Naive thymus-derived CD4-positive, alpha-beta T cell (primary cell): ENCODE measurements at regions not wholly inside any gene's neighbourhood (a gene's known extent, or its start where the extent isn't known, plus 50 kb on each side); places are given as distances from the start of the nearest gene placed in this dataset.
"Not testable (repeated sequence)": the region's sequence is repeated elsewhere in the genome, so short reads cannot be mapped to it uniquely, and the experiment has no call there.

Source experiments
- ATAC-seq: fragments of 150-1000 bp; cut with Tn5 transposase; 2 replicates; pipeline ENCODE4 v1.10.0; 2021; ENCODE audit warnings: mild to moderate bottlenecking, moderate library complexity
- CTCF ChIA-PET: fragments of 350-600 bp; sonication (Branson Sonifier 250); formaldehyde crosslinking; loops from one replicate; lab custom pipeline; 2021; ENCODE audit warnings: antibody characterized with exemption; lab: Charles Lee
- POLR2A ChIA-PET: fragments of 350-600 bp; sonication (Branson Sonifier 250); formaldehyde crosslinking; loops from one replicate; lab custom pipeline; 2021; ENCODE audit warnings: antibody characterized with exemption, inconsistent platforms; lab: Charles Lee
- DNase-seq, 9 donors: peaks; one replicate each; pipeline versions ENCODE4 v3.0.0 to v3.0.0-alpha.2; 2020 to 2022; ENCODE audit warnings: mixed read lengths in 1 of 9
- H3K27ac ChIP-seq: one replicate; pipeline ENCODE4 v1.7.0; 2013; ENCODE audit warnings: mild to moderate bottlenecking, low read depth, low read length, moderate library complexity
- H3K27me3 ChIP-seq, 2 donors: one replicate each; pipeline ENCODE4 v1.7.0; 2013; ENCODE audit warnings: low read length in 2 of 2, mild to moderate bottlenecking in 2 of 2, moderate library complexity in 2 of 2; ENCODE audit not compliant: control insufficient read depth in 2 of 2, insufficient read depth in 2 of 2
- H3K36me3 ChIP-seq, 3 experiments: 1 replicate in 2 of 3; 2 replicates in 1 of 3; pipeline ENCODE4 v1.7.0; 2013; ENCODE audit warnings: low read length in 3 of 3, mild to moderate bottlenecking in 3 of 3, moderate library complexity in 1 of 3; ENCODE audit not compliant: insufficient read depth in 3 of 3, control insufficient read depth in 2 of 3
- H3K4me1 ChIP-seq, 2 donors: one replicate each; pipeline ENCODE4 v1.7.0; 2013; ENCODE audit warnings: low read length in 2 of 2, mild to moderate bottlenecking in 2 of 2, moderate library complexity in 1 of 2; ENCODE audit not compliant: control insufficient read depth in 2 of 2, insufficient read depth in 2 of 2
- H3K4me3 ChIP-seq: 2 replicates; pipeline ENCODE4 v1.7.0; 2013; ENCODE audit warnings: mild to moderate bottlenecking, low read length
- H3K9me3 ChIP-seq, 3 experiments: 1 replicate in 2 of 3; 2 replicates in 1 of 3; pipeline ENCODE4 v1.7.0; 2013; ENCODE audit warnings: low read length in 3 of 3; ENCODE audit not compliant: control insufficient read depth in 2 of 3
- H3K27ac Mint-ChIP-seq, 9 donors: one replicate each; pipeline ENCODE4 v1.8.0; 2020 to 2022; ENCODE audit warnings: mixed read lengths in 9 of 9, mild to moderate bottlenecking in 8 of 9, moderate library complexity in 5 of 9, inconsistent platforms in 2 of 9
- H3K27me3 Mint-ChIP-seq, 5 donors: one replicate each; pipeline ENCODE4 v1.8.0; 2021 to 2022; ENCODE audit warnings: mixed read lengths in 5 of 5, mild to moderate bottlenecking in 1 of 5
- H3K36me3 Mint-ChIP-seq, 5 donors: one replicate each; pipeline ENCODE4 v1.8.0; 2020 to 2022; ENCODE audit warnings: mixed read lengths in 5 of 5, mild to moderate bottlenecking in 3 of 5, inconsistent platforms in 1 of 5
- H3K4me1 Mint-ChIP-seq, 7 donors: one replicate each; pipeline ENCODE4 v1.8.0; 2020 to 2022; ENCODE audit warnings: mixed read lengths in 7 of 7, mild to moderate bottlenecking in 3 of 7, inconsistent platforms in 1 of 7
- H3K4me3 Mint-ChIP-seq, 10 donors: one replicate each; pipeline ENCODE4 v1.8.0; 2020 to 2022; ENCODE audit warnings: mild to moderate bottlenecking in 10 of 10, mixed read lengths in 10 of 10, moderate library complexity in 6 of 10, inconsistent platforms in 2 of 10
- H3K9me3 Mint-ChIP-seq, 11 donors: one replicate each; pipeline ENCODE4 v1.8.0; 2020 to 2022; ENCODE audit warnings: mixed read lengths in 11 of 11, mild to moderate bottlenecking in 4 of 11, inconsistent platforms in 1 of 11, moderate library complexity in 1 of 11
- intact Hi-C, 2 donors: fragments of 100-400 bp; cut with micrococcal nuclease; formaldehyde crosslinking; loops; one replicate each; pipeline ENCODE4 v1.15.1; 2023

GRCh38 chr1:199946305-199947155 lies 81.0 kb upstream of the NR5A2 start:
- Mint-ChIP-seq H3K4me3 (no peak overlapping the region), H3K9me3 (peaks cover 0 to 2% (median 0%) of the 10 kb centered on the region in 11 donors), H3K27me3 (peaks cover 5 to 53% (median 21%) of the 10 kb centered on the region in 5 donors), H3K4me1 (peaks cover 0 to 7% (median 4%) of the 10 kb centered on the region in 7 donors), H3K36me3 (peaks cover 0 to 2% (median 0%) of the 10 kb centered on the region in 5 donors), H3K27ac (no peak overlapping the region)
- Histone ChIP-seq H3K4me3 (no peak overlapping the region), H3K9me3 (no peaks in the 10 kb centered on the region), H3K36me3 (no peaks in the 10 kb centered on the region), H3K4me1 (no peaks in the 10 kb centered on the region), H3K27me3 (peaks cover 0 to 5% of the 10 kb centered on the region in 2 donors), H3K27ac (no peak overlapping the region)
- ChIA-PET CTCF (interaction anchor here (0.6 kb wide), 1 partner anchor 375 kb away, joined by 6 read pairs; no protein-coding TSS in a partner anchor), POLR2A (no interaction called here)
- DNase-seq (no peak), ATAC-seq (no peak)
- intact Hi-C loops, result no loop called here

GRCh38 chr1:199948587-199949280 lies 78.8 kb upstream of the NR5A2 start:
- intact Hi-C loops, result no loop called here
- no peak overlapping the region for H3K27ac ChIP-seq
- no peak overlapping the region for H3K4me3 ChIP-seq
- ATAC-seq (no peak), DNase-seq (no peak)
- peaks cover 0 to 5% of the 10 kb centered on the region in 2 donors for H3K27me3 ChIP-seq
- H3K36me3 ChIP-seq, result no peaks in the 10 kb centered on the region
- Mint-ChIP-seq H3K9me3 (peaks cover 0 to 2% (median 0%) of the 10 kb centered on the region in 11 donors), H3K36me3 (peaks cover 0 to 2% (median 0%) of the 10 kb centered on the region in 5 donors), H3K4me1 (peaks cover 0 to 3% (median 0%) of the 10 kb centered on the region in 7 donors), H3K27me3 (peaks cover 5 to 56% (median 23%) of the 10 kb centered on the region in 5 donors), H3K4me3 (no peak overlapping the region), H3K27ac (no peak overlapping the region)
- H3K4me1 ChIP-seq, result no peaks in the 10 kb centered on the region
- ChIA-PET CTCF (no interaction called here), POLR2A (no interaction called here)
- no peaks in the 10 kb centered on the region for H3K9me3 ChIP-seq

GRCh38 chr1:199951005-199951404 lies 76.5 kb upstream of the NR5A2 start:
- intact Hi-C loops, H3K27ac ChIP-seq, DNase-seq, CTCF ChIA-PET, ATAC-seq, H3K4me1 Mint-ChIP-seq, H3K9me3 Mint-ChIP-seq, H3K27me3 ChIP-seq, POLR2A ChIA-PET, H3K9me3 ChIP-seq, H3K4me1 ChIP-seq, H3K36me3 Mint-ChIP-seq, H3K4me3 Mint-ChIP-seq, H3K27ac Mint-ChIP-seq, H3K4me3 ChIP-seq, H3K36me3 ChIP-seq: not testable (repeated sequence)
- H3K27me3 Mint-ChIP-seq, result peaks cover 6 to 47% (median 22%) of the 10 kb centered on the region in 5 donors

- CTCF ChIA-PET, result no interaction called here
- intact Hi-C loops, result no loop called here
- H3K4me1 Mint-ChIP-seq, result peaks cover 0 to 3% (median 0%) of the 10 kb centered on the region in 7 donors
Observed at GRCh38 chr1:199953651-199954050, 73.9 kb upstream of the NR5A2 start.

GRCh38 chr1:199954699-199955098 lies 72.8 kb upstream of the NR5A2 start:
- intact Hi-C loops, result no loop called here

More at GRCh38 chr1:199953651-199954050, 73.9 kb upstream of the NR5A2 start:
- DNase-seq (no peak), ATAC-seq (no peak)
- Mint-ChIP-seq H3K36me3 (peaks cover 0 to 2% (median 0%) of the 10 kb centered on the region in 5 donors), H3K4me3 (no peak overlapping the region), H3K27ac (no peak overlapping the region), H3K9me3 (peaks cover 0 to 6% (median 1%) of the 10 kb centered on the region in 11 donors), H3K27me3 (peaks cover 0 to 32% (median 9%) of the 10 kb centered on the region in 5 donors)
- Histone ChIP-seq H3K27me3 (no peaks in the 10 kb centered on the region), H3K9me3 (no peaks in the 10 kb centered on the region), H3K27ac (no peak overlapping the region), H3K4me1 (no peaks in the 10 kb centered on the region), H3K4me3 (no peak overlapping the region), H3K36me3 (no peaks in the 10 kb centered on the region)
- POLR2A ChIA-PET, result no interaction called here

GRCh38 chr1:199955235-199955634 lies 72.3 kb upstream of the NR5A2 start:
- H3K4me1 ChIP-seq, result no peaks in the 10 kb centered on the region
- no peak overlapping the region for H3K27ac ChIP-seq
- Mint-ChIP-seq H3K4me3 (no peak overlapping the region), H3K9me3 (peaks cover 0 to 6% (median 0%) of the 10 kb centered on the region in 11 donors), H3K27ac (no peak overlapping the region), H3K4me1 (peaks cover 0 to 2% (median 0%) of the 10 kb centered on the region in 7 donors), H3K27me3 (peaks cover 0 to 30% (median 9%) of the 10 kb centered on the region in 5 donors), H3K36me3 (no peaks in the 10 kb centered on the region)
- no peaks in the 10 kb centered on the region for H3K9me3 ChIP-seq
- intact Hi-C loops, result no loop called here
- DNase-seq (no peak), ATAC-seq (no peak)
- no peaks in the 10 kb centered on the region for H3K36me3 ChIP-seq
- ChIA-PET CTCF (no interaction called here), POLR2A (no interaction called here)
- no peaks in the 10 kb centered on the region for H3K27me3 ChIP-seq
- no peak overlapping the region for H3K4me3 ChIP-seq

More at GRCh38 chr1:199954699-199955098, 72.8 kb upstream of the NR5A2 start:
- Mint-ChIP-seq H3K4me3 (no peak overlapping the region), H3K9me3 (peaks cover 0 to 6% (median 0%) of the 10 kb centered on the region in 11 donors), H3K27me3 (peaks cover 0 to 30% (median 9%) of the 10 kb centered on the region in 5 donors), H3K36me3 (no peaks in the 10 kb centered on the region), H3K4me1 (peaks cover 0 to 2% (median 0%) of the 10 kb centered on the region in 7 donors), H3K27ac (no peak overlapping the region)
- POLR2A ChIA-PET, result no interaction called here
- DNase-seq, result no peak
- ATAC-seq, result no peak
- CTCF ChIA-PET, result no interaction called here
- Histone ChIP-seq H3K9me3 (no peaks in the 10 kb centered on the region), H3K27ac (no peak overlapping the region), H3K4me1 (no peaks in the 10 kb centered on the region), H3K4me3 (no peak overlapping the region), H3K36me3 (no peaks in the 10 kb centered on the region), H3K27me3 (no peaks in the 10 kb centered on the region)
